RWPE2 (cell line): ENCODE measurements at regions not wholly inside any gene's neighbourhood (a gene's known extent, or its start where the extent isn't known, plus 50 kb on each side); places are given as distances from the start of the nearest gene placed in this dataset.

Source experiments
- ATAC-seq: fragments of 200-7000 bp; cut with Tn5 transposase; 3 replicates; pipeline ENCODE4 v1.9.1; 2021; ENCODE audit warnings: low read depth
- DNase-seq: peaks from one replicate; pipeline ENCODE4 v3.0.0-alpha.2; 2020; ENCODE audit warnings: low spot score
- H3K27ac ChIP-seq: fragments of 450-650 bp; 2 replicates; pipeline ENCODE4 v1.5.1; 2017; ENCODE audit warnings: mild to moderate bottlenecking; ENCODE audit not compliant: poor library complexity, severe bottlenecking
- H3K27me3 ChIP-seq: fragments of 250-450 bp; sonication (Bioruptor Pico); 2 replicates; pipeline ENCODE4 v1.5.1; 2021; ENCODE audit warnings: mild to moderate bottlenecking, moderate library complexity; ENCODE audit not compliant: insufficient read depth, poor library complexity, severe bottlenecking
- H3K36me3 ChIP-seq: fragments of 250-450 bp; sonication (Bioruptor Pico); 2 replicates; pipeline ENCODE4 v1.5.1; 2020; ENCODE audit warnings: low read depth, mild to moderate bottlenecking, moderate library complexity
- H3K4me1 ChIP-seq: fragments of 250-450 bp; sonication (Bioruptor Pico); 2 replicates; pipeline ENCODE4 v1.5.1; 2021; ENCODE audit warnings: mild to moderate bottlenecking, moderate library complexity; ENCODE audit not compliant: insufficient read depth, poor library complexity, severe bottlenecking
- H3K4me3 ChIP-seq: fragments of 250-450 bp; sonication (Bioruptor Pico); 2 replicates; pipeline ENCODE4 v1.5.1; 2021; ENCODE audit warnings: mild to moderate bottlenecking, moderate library complexity; ENCODE audit not compliant: severe bottlenecking
- H3K9me3 ChIP-seq: fragments of 250-450 bp; sonication (Bioruptor Pico); 2 replicates; pipeline ENCODE4 v1.5.1; 2021; ENCODE audit warnings: mild to moderate bottlenecking, moderate library complexity; ENCODE audit not compliant: severe bottlenecking
- TF ChIP-seq, protein P1 (sequence below): fragments of 450-650 bp; IDR thresholded peaks from one replicate; pipeline ENCODE4 v1.5.1; 2017; ENCODE audit warnings: mild to moderate bottlenecking, moderate library complexity; ENCODE audit not compliant: poor library complexity, severe bottlenecking

GRCh38 chr4:149072384-149072783 lies 630.2 kb upstream of the NR3C2 start:
- Histone ChIP-seq H3K27ac (no peak overlapping the region), H3K4me3 (no peak overlapping the region), H3K9me3 (no peaks in the 10 kb centered on the region), H3K4me1 (no peaks in the 10 kb centered on the region), H3K36me3 (no peaks in the 10 kb centered on the region), H3K27me3 (no peaks in the 10 kb centered on the region)
- DNase-seq (no peak), ATAC-seq (no peak)
- TF ChIP-seq, protein P1, sequence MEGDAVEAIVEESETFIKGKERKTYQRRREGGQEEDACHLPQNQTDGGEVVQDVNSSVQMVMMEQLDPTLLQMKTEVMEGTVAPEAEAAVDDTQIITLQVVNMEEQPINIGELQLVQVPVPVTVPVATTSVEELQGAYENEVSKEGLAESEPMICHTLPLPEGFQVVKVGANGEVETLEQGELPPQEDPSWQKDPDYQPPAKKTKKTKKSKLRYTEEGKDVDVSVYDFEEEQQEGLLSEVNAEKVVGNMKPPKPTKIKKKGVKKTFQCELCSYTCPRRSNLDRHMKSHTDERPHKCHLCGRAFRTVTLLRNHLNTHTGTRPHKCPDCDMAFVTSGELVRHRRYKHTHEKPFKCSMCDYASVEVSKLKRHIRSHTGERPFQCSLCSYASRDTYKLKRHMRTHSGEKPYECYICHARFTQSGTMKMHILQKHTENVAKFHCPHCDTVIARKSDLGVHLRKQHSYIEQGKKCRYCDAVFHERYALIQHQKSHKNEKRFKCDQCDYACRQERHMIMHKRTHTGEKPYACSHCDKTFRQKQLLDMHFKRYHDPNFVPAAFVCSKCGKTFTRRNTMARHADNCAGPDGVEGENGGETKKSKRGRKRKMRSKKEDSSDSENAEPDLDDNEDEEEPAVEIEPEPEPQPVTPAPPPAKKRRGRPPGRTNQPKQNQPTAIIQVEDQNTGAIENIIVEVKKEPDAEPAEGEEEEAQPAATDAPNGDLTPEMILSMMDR = no peak

- Histone ChIP-seq H3K9me3 (peaks cover 1% of the 10 kb centered on the region), H3K4me3 (no peak overlapping the region), H3K36me3 (no peaks in the 10 kb centered on the region), H3K27me3 (no peaks in the 10 kb centered on the region), H3K27ac (no peak overlapping the region), H3K4me1 (no peaks in the 10 kb centered on the region)
- DNase-seq (no peak), ATAC-seq (no peak)
- TF ChIP-seq, protein P1 = no peak
These were observed 623.5 kb upstream of the NR3C2 start for GRCh38 chr4:149065753-149066152.

DNA sequence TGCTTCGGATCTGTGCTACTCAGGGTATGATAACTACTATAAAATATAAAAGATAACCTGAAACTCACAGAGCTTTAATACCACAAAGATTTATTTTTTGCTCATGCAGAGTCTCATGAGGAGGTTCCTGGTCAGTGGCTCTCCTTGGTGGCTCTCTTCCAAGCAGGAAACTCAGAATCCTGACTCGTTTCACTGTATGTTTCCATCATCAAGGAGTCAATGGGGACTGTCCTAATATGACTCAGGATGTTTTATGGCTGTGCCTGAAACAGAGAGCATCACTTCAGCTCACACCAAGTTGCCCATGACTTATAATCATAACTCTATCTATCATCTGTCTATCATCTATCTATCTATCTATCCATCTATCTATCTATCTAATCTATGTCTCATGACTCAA lies 620.8 kb upstream of the NR3C2 start:
- H3K4me3 ChIP-seq = no peak overlapping the region
- H3K9me3 ChIP-seq = peaks cover 1% of the 10 kb centered on the region
- H3K36me3 ChIP-seq = no peaks in the 10 kb centered on the region
- no peaks in the 10 kb centered on the region for H3K4me1 ChIP-seq
- no peak for DNase-seq
- no peak for ATAC-seq
- no peaks in the 10 kb centered on the region for H3K27me3 ChIP-seq
- no peak overlapping the region for H3K27ac ChIP-seq
- TF ChIP-seq, protein P1 = no peak

GRCh38 chr4:149057594-149057993 lies 615.4 kb upstream of the NR3C2 start:
- no peaks in the 10 kb centered on the region for H3K36me3 ChIP-seq
- DNase-seq = no peak
- no peaks in the 10 kb centered on the region for H3K4me1 ChIP-seq
- ATAC-seq = no peak
- TF ChIP-seq, protein P1 = no peak
- no peaks in the 10 kb centered on the region for H3K9me3 ChIP-seq
- no peak overlapping the region for H3K27ac ChIP-seq
- no peak overlapping the region for H3K4me3 ChIP-seq
- no peaks in the 10 kb centered on the region for H3K27me3 ChIP-seq

- Histone ChIP-seq H3K36me3 (no peaks in the 10 kb centered on the region), H3K27ac (no peak overlapping the region), H3K4me1 (no peaks in the 10 kb centered on the region), H3K27me3 (no peaks in the 10 kb centered on the region), H3K4me3 (no peak overlapping the region), H3K9me3 (no peaks in the 10 kb centered on the region)
- no peak for ATAC-seq
- DNase-seq = no peak
- TF ChIP-seq, protein P1 = no peak
These were observed 614.4 kb upstream of the NR3C2 start for GRCh38 chr4:149056615-149057014.
